Panc1 (cell line): ENCODE measurements at regions not wholly inside any gene's neighbourhood (a gene's known extent, or its start where the extent isn't known, plus 50 kb on each side); places are given as distances from the start of the nearest gene placed in this dataset.

Experiments used
- POLR2AphosphoS5 ChIP-seq: IDR thresholded peaks from 2 replicates; pipeline ENCODE4 v1.6.1; 2012; ENCODE audit warnings: mild to moderate bottlenecking, low read depth, low read length, moderate library complexity
- SIN3A ChIP-seq: IDR thresholded peaks from 2 replicates; pipeline ENCODE4 v1.6.1; 2012; ENCODE audit warnings: low read depth, mild to moderate bottlenecking, low read length, moderate library complexity, borderline replicate concordance; ENCODE audit not compliant: insufficient read depth

- TF ChIP-seq POLR2AphosphoS5 (no peak), SIN3A (no peak)
These were observed 856.4 kb upstream of the CDH6 start for GRCh38 chr5:30337084-30337573.
